ENCODE measurements at regions not wholly inside any gene's neighbourhood (a gene's known extent, or its start where the extent isn't known, plus 50 kb on each side); places are given as distances from the start of the nearest gene placed in this dataset.

DNA sequence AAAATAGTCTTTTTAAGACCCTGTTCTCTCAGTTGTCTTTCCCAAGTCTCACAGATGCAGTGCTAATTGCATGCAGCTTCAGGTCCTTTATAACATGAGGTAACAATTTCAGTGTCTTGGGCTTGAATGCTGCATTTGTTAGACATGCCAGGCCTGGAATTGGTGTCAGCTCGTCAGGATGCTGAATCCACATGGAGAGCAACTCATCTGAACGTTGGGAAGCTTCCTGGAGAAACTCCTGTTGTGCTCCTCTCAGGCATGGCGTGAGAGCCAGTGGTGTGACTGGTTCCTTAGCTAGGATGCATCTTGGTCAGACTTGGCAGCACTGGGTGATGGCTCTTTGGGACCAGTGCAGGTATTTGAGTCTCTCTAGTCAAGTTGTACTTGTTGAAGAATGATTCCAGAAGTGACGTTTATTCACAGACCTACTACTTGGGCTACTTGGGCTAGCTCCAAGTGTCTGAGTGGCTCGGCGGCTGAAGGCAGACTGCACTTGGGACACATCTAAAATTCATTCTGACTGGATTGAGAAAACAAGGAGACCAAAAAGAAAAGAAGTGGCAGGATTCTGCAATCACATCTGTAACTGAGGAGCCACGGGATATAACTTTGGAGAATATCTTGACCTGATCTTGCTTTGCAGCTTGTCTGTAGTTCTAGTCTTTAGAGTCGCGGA lies 134.8 kb upstream of the ARHGAP5 start:
- DNase-seq (ENCODE audit: extremely low read depth in 1 of 11, low read depth in 9 of 11, low spot score in 4 of 11), result no peak

DNA sequence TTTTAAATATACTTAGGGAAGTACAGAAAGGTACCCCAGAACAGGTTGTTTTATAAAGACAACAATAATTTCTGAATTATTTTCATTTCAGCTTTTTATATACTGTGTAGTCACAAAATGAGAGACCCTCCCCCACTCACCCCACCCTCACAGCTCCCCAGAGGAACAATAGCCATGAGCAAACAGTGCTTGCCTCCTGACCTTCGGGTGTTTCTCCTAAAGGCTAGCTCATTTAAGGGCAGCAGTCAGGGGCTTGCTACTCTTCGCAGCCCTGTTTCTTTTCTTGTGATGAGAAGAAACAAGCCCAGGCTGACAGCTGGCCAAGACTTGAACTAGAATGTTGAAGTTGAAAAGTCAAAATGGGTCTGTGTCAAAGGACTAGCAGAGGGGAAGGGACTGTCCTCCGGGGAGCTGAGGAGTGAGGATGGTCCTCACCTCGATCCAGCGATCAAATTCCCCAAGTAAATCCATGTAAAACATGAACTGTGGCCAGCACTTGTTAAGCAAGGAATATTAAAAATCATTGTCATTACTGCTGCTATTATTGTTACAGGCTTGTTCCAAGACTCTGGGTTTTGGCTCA lies 133.8 kb upstream of the ARHGAP5 start:
- DNase-seq (ENCODE audit: extremely low read depth in 1 of 11, low read depth in 9 of 11, low spot score in 4 of 11), result no peak

DNA sequence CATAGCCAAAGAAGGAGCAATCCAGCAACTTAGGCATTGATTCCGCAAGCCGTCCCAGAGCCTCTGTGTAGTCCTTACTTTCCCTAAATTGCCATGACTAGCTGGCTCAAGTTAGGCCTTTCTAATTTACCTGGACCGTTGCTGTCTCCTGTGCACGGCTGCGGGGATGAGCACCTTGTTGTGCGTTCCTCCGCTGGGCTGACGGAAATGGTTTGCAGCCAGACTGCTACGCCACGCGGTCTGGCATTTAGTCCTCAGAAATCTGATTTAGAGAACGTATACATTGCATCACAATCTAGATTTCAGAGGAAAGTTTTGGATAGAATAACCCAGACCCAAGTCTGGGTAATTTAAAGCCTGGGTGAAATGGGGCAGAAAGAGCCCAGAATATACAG lies 133.2 kb upstream of the ARHGAP5 start:
- DNase-seq (ENCODE audit: extremely low read depth in 1 of 11, low read depth in 9 of 11, low spot score in 4 of 11), result no peak

DNA sequence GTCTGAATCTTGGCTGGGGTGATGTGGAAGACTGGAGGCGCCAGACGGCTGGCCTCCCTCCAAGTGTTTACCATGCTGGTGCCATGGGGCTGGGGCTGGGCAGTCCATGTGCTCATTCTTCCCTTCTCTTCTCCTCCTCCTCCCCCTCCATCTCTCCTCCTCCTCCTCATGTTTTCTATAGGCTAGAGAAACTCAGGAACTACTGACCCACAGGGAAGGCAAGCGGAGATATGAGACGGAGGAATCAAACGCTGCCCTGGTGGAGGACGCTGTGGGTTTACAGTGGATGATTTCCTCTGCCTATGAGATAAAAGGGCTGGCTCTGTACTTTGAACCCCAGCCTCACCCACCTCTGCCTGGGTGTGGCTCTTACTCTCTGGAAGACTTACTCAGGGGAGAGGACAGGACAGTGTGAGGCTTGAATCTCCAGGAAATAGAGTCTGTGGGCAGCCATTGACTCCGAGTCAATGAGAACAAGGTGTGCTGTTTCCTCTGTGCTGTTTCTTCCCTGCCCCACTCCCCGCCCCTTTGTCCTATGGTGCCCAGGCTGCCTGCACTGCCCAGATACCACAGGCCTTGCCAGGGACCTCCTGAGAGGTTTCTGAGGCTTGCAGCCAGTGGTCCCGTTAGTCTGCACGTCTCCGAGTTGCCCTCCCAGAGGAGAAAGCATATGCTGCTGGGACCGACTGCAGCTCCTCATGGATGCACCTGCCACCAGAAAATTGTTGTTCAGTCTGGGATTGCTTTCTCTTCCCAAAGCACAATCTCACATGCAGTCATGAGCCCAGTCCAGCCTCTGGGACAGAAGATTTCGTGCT lies 132.6 kb upstream of the ARHGAP5 start:
- no peak for DNase-seq (ENCODE audit: extremely low read depth in 1 of 11, low read depth in 9 of 11, low spot score in 4 of 11)

DNA sequence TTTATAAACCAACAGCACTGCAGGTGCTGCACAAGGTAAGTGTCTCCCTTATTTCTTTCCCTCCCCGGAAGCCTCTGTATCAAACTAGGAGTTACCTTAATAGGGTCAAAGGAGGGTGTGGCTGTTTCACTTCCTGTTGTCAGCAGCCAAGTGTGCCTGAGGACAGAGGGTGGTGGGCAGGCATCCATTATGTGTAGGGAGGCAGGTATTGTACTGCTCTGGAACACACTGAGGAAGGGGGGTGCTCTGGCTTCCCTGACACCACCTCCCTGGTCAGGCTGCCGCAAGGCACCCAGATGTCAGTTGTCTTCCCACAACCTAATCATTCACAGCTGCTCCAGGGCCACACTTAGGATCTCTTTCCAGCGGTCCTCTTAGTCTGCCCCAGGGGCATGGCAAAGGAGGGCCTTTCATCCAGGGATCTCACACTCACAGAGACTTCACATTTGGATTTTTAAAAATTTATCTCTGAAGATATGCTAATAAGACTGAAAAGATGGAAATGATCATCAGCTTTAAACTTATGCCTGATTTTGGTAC lies 132.0 kb upstream of the ARHGAP5 start:
- DNase-seq (ENCODE audit: extremely low read depth in 1 of 11, low read depth in 9 of 11, low spot score in 4 of 11), result no peak

DNA sequence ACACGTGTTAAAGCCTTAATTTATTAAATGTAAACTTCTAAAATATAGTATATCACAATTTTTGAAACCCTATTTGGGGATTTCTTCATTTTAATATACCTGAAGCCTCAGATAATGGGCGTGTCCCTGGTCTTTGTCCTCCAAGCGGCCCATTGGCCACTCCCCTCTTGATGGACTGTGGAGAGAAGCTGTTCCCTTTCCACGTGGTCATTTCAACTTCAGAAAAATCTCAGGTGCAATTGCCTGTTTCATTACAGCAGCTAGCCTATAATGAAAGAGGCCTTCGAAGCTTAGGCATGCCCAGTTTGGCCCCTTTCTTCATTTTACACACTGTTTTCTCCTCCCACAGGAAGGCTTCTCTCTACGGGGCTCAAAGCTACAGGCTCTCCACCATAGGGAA lies 131.4 kb upstream of the ARHGAP5 start:
- no peak for DNase-seq (ENCODE audit: extremely low read depth in 1 of 11, low read depth in 9 of 11, low spot score in 4 of 11)

DNA sequence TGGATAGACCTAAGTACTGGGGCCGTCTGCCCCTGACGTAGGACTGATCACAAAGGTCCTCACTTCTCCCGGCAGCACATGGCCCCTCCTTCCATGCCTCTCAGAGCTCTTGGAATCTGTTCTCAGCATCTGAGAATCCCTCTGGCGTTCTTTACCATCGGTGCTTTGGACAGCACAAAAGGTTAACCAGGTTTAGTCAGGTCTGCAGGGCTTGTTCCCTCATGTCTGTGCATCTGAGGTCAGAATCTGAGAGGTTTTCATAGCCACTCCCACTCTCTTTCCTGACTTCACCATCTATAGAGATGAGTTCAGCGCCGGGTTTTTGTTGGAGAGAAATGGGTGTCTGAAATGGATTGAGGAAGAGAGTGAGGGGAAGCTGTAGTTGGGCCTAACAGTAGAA lies 130.0 kb upstream of the ARHGAP5 start:
- DNase-seq (ENCODE audit: extremely low read depth in 1 of 11, low read depth in 9 of 11, low spot score in 4 of 11), result no peak

DNA sequence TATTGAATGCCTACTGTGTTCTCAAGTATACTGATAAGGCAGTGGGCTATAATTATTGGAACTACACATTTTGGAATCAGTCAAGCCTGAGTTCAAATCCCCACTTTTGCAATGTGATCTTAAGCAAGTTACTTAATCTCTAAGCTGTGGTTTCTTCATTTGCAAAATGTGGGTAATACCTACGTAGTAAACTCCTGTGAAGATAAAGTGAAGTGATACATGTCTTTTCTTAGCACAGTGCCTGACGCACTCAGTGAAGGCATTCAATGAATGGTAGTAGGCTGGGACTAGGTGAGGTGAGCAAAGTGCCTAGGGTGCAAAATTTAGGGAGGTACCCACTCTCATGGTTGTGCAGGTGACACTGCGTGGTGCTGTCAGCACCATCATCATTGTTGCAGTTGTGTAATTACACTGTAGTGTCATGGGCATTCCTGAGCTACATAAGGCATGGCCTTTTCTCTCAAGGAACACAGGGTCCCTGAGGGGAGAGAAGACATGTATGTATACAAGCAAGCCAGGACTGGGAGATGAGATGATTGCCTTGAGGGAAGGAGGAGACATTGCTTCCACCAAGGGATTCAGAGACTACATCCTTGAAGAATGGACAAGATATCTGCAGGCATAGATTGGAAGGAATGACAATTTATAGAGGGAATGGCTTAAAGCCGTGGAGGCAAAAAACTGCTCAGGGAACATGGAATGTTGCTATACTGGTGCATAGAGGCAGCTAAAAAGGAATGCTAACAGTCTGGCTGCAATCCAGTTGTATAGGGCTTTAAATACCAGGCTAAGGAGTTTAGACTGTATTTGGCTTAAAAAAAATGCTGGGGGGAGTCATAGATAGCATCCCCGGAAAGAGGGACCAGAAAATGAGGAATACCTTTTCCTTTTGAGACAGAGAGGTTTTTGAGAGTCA lies 129.2 kb upstream of the ARHGAP5 start:
- no peak for DNase-seq (ENCODE audit: extremely low read depth in 1 of 11, low read depth in 9 of 11, low spot score in 4 of 11)

DNA sequence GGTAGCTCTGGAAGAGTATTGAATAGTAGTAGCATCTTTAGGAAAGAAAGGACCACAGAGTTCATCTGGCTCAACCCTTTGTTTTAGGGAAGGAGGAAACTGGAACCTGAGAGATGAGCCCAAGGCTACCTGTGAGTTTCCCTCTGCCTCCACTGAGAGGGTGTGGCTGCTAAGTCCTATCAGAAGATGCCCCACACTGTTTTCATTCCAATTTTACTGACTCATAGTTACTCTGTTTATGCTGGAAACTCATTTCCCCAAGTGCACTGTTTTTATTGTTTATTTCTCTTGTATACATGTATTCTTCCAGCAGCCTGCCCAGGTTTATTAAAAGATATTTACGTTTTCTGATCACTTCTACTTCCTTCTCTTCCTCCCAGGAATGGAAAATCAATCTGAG lies 127.4 kb upstream of the ARHGAP5 start:
- no peak for DNase-seq (ENCODE audit: extremely low read depth in 1 of 11, low read depth in 9 of 11, low spot score in 4 of 11)

DNA sequence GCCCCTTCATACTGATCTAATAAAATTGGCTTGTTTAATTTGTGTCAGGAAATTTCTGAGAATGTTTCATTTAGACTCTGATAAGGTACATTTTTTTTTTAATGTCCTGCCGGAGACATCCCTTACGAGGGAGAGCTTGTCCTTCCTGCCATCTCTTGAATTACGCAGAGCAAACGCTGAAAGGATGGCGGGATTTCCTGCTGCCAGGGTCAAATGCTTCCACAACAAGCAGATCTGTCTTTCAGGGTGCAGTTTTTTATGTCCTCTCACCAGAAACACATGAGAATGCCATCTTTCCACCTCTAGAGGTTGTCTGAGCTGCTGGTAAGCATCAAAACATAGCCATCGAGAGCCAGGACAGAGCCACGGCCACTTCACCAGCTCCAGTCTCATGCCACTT lies 126.8 kb upstream of the ARHGAP5 start:
- no peak for DNase-seq (ENCODE audit: extremely low read depth in 1 of 11, low read depth in 9 of 11, low spot score in 4 of 11)

DNA sequence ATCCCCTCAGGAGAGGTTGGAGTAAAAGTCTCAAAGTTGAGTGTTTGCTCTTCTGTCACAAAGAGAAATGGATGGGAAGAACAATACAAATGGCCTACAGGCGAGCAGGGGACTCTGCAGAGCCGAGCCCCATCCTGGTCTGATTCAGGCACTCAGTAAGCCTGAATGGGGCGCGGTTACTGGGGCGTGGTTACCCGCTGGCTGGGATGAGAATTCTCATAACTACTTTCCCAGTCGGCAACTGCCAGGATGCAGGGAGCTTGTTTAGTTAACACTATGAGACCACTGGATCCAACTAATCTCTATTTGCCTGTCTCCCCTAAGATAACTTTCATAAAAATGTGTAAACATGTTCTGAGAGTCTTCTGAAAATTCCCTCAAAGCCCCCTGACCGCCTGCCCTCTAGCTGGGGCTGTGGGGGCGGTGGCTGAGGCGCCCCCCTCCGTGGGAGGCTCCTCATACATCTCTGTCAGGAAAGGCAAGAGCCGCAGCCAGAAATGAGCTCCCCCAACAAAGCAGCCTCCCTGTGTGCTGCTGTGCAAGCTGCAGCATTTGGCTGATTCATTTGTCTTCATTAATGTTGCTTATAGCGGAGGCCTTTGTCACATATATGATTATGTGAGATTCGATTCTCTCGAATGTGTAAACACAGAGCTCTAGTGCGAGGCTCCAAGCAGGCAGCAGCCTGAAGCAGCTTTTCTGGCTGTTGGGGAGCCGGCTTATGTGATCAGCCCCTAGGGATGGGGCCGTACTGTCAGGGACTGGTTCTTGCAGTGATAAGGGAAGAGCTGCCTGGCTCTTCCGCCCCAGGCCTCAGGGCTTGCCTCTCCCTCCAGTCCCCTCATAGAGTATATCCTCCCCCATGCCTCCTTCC lies 126.1 kb upstream of the ARHGAP5 start:
- DNase-seq (ENCODE audit: extremely low read depth in 1 of 11, low read depth in 9 of 11, low spot score in 4 of 11), result peak in 8 of 11 donors; percentile 64 to 81 (median 75)

DNA sequence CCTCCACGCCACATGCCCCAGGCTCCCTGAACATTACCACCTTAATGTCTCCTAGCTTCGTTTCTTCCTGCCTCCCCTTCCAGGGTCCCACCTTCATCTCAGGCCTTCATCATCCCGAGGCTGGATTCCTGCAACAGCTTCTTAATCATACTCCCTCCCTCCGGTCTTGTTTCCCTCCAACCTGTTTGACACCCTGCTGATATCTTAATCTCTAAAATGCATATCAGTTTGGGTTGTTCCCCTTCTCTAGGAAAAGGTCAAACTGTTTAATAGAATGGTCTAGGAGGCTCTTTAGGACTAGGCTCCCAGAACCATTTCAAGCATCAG lies 125.5 kb upstream of the ARHGAP5 start:
- DNase-seq (ENCODE audit: extremely low read depth in 1 of 11, low read depth in 9 of 11, low spot score in 4 of 11), result no peak

DNA sequence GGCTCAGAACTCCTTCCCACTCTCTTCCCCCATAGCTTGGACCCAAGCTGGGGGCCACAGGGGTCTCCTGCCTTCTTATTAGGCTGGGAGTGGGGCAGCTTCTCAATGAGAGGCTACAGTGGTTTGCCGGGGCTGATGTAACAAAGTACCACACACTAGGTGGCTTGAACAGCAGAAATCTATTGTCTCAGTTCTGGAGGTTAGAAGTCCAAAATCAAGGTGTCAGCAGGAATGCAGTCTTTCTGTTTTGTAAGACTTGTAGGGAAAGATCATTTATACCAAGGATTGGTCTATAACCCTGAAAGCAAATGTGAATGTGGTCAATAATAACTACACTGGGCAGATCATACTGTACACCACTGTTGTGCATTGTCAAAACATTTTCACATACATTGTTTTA lies 124.5 kb upstream of the ARHGAP5 start:
- no peak for DNase-seq (ENCODE audit: extremely low read depth in 1 of 11, low read depth in 9 of 11, low spot score in 4 of 11)

DNA sequence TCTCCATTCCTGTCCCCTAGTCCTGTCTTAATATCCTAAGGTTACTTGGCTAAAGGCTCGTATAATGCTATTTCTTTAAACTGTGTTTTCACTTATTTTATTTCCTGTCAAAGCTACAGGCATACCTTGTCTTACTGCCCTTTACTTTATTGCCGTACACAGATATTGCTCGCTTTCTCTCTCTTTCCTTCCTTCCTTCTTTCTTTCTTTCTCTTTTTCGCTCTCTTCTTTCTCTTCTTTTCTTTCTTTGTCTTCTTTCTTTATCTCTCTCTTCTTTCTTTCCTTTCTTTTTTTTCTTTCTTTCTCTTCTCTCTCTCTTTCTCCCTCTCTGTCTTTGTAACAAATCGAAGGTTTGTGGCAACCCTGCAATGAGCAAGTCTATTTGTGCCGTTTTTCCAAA lies 123.9 kb upstream of the ARHGAP5 start:
- no peak for DNase-seq (ENCODE audit: extremely low read depth in 1 of 11, low read depth in 9 of 11, low spot score in 4 of 11)

DNA sequence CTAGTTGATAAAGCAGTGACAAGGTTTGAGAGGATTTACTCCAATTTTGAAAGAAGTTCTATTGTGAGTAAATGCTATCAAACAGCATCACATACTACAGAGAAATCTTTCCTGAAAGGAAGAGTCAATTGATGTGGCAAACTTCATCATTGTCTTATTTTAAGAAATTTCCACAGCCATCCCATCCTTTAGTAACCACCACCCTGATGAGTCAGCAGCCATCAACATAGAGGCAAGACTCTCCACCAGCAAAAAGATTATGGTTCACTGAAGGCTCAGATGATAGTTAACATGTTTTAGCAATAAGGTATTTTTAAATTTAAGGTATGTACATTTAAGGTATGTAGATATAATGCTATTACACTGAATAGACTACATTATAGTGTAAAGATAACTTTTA lies 122.1 kb upstream of the ARHGAP5 start:
- DNase-seq (ENCODE audit: extremely low read depth in 1 of 11, low read depth in 9 of 11, low spot score in 4 of 11), result no peak

DNA sequence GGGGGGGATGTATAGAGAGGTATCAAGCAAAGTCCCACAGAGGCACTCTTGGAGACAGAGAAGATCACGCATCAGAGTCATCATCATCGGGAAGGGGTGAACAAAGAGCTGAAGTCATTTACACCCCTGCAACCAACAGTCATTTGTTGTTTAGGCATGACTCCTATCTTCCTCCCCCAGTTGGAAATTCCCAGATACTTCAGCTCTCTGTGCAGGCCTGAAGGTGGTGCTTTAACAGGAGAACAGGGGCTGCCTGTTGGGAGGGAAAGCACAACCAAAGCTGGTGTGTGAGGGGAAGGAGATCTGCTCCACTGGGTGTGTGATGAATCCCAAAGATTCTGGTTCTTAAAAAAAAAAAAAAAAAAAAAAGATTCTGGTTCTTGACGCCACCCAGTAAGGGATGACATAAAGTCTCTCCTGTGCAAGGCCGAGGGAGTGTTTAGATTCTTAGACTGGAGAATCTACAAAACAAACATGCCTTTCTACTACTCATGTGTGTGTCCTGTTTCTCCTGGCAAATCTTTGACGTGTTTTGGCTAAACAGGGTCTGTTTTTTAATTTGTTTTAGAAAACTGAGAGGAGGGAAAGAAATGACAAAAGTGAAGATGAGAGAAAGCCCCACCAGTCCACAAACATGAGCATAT lies 121.0 kb upstream of the ARHGAP5 start:
- DNase-seq (ENCODE audit: extremely low read depth in 1 of 11, low read depth in 9 of 11, low spot score in 4 of 11), result no peak

DNA sequence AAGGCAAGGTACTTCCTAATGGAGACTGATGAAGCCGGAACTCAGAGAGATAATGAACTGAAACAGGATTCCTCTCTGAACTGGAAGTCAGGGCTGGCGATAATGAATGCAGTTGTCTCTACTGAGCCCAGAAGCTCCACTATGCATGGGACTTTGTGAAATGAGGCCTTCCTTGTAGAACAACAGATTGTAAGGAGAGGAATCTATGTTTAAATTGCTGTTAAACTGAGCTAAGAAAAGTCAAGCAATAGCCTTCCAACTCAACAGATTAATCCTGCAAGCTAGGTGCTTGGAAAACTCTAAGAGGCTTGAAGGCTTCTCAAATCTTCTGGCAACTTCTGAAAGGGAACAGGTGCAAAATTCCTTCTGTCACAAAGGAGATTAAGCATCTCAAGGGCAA lies 119.5 kb upstream of the ARHGAP5 start:
- no peak for DNase-seq (ENCODE audit: extremely low read depth in 1 of 11, low read depth in 9 of 11, low spot score in 4 of 11)

DNA sequence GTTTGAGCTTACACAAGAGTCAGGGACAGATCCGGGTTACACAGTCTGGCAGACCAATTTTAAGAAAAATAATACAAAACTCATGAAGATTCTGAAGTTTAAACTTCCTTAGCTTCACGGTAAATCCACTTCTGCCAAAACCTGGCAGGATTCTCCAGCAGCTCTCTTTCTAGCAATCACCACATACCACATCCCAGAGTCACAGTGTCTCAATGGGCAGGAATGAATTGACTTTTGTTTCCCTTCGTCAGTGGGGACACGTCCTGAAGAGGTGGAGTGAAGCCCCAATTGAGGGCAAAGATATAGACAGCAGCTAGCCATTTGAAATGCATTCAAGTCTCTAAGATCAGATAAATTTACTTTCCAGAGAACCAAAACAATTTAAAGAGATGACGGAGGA lies 117.1 kb upstream of the ARHGAP5 start:
- no peak for DNase-seq (ENCODE audit: extremely low read depth in 1 of 11, low read depth in 9 of 11, low spot score in 4 of 11)

Measured in renal cortex interstitium (tissue), 11 donors.